ENCODE measurements at regions not wholly inside any gene's neighbourhood (a gene's known extent, or its start where the extent isn't known, plus 50 kb on each side); places are given as distances from the start of the nearest gene placed in this dataset.

GRCh38 chr3:83670416-83670815 is 1288.4 kb upstream of the CADM2 start:
- no peaks in the 10 kb centered on the region for H3K79me2 ChIP-seq (ENCODE audit: low read length)

DNA sequence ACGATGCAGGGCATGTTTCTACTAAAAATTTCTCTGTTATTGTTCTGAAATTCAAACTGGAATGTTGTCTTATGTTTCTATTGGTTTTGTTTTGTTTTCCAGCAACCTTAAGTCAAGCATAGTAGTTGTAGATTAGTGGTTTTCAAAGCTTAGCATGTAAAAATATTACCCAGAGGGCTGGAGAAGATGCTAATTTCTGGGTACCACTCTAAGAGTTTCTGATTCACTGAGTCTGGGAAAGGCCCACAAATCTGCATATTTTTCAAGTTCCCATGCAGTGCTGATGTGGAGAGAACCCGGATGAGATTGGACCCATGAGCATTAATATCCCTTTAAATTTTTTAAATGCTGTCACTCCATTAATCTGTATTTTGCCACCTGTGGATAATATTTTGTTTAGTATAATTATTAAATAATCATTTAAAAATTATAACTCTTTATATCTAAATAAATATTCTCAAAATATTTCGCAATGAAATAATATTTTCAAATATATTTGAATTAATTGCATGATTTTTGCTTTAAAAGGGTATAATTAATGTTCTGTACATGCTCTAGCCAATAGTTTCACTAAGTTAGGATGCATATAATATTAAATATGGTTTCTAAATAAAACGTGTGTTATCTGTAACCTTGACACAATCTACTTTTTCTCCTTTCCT is 1274.7 kb upstream of the CADM2 start:
- Histone ChIP-seq H3K79me2 (ENCODE audit: low read length) (no peaks in the 10 kb centered on the region), H3K9ac (ENCODE audit: low read length) (no peak overlapping the region), H4K20me1 (ENCODE audit: insufficient read depth, low read length) (no peaks in the 10 kb centered on the region), H3K4me1 (ENCODE audit: low read length) (no peaks in the 10 kb centered on the region), H3K36me3 (replicated peaks; ENCODE audit: insufficient read depth, low read length) (no peaks in the 10 kb centered on the region), H3K4me2 (ENCODE audit: low read depth, low read length) (no peak overlapping the region), H3K27ac (ENCODE audit: low read length) (no peak overlapping the region), H2AFZ (ENCODE audit: low read length) (no peak overlapping the region), H3F3A (ENCODE audit: insufficient read depth, low read length) (no peaks in the 10 kb centered on the region), H3K9me3 (replicated peaks; ENCODE audit: insufficient read depth, low read length) (no peaks in the 10 kb centered on the region), H3K9me2 (replicated peaks; ENCODE audit: insufficient read depth, low read length) (no peaks in the 10 kb centered on the region), H3K27me3 (replicated peaks; ENCODE audit: insufficient read depth, low read length) (no peaks in the 10 kb centered on the region), H3K4me3 (ENCODE audit: low read length) (no peak overlapping the region)
- TF ChIP-seq EZH2phosphoT487 (IDR thresholded peaks at IDR 0.05; ENCODE audit: low read length): no peak
- DNase-seq: no peak

More at GRCh38 chr3:83670416-83670815, 1288.4 kb upstream of the CADM2 start:
- no peaks in the 10 kb centered on the region; the same call in 1 of the 2 replicates for H3K9me2 ChIP-seq (replicated peaks; ENCODE audit: insufficient read depth, low read length)
- H3K4me1 ChIP-seq (ENCODE audit: low read length): no peaks in the 10 kb centered on the region
- H3K27ac ChIP-seq (ENCODE audit: low read length): no peak overlapping the region
- DNase-seq: no peak
- H3K36me3 ChIP-seq (replicated peaks; ENCODE audit: insufficient read depth, low read length): no peaks in the 10 kb centered on the region
- H3K9me3 ChIP-seq (replicated peaks; ENCODE audit: insufficient read depth, low read length): no peaks in the 10 kb centered on the region
- H3K27me3 ChIP-seq (replicated peaks; ENCODE audit: insufficient read depth, low read length): no peaks in the 10 kb centered on the region
- H3K4me2 ChIP-seq (ENCODE audit: low read depth, low read length): no peak overlapping the region
- no peak overlapping the region for H3K9ac ChIP-seq (ENCODE audit: low read length)
- no peak overlapping the region for H3K4me3 ChIP-seq (ENCODE audit: low read length)
- no peaks in the 10 kb centered on the region for H4K20me1 ChIP-seq (ENCODE audit: insufficient read depth, low read length)
- H3F3A ChIP-seq (ENCODE audit: insufficient read depth, low read length): no peaks in the 10 kb centered on the region
- TF ChIP-seq EZH2phosphoT487 (IDR thresholded peaks at IDR 0.05; ENCODE audit: low read length): no peak
- no peak for TF ChIP-seq EZH2 (optimal IDR thresholded peaks at IDR 0.05; ENCODE audit: low read depth, low read length)
- TF ChIP-seq, protein P1, sequence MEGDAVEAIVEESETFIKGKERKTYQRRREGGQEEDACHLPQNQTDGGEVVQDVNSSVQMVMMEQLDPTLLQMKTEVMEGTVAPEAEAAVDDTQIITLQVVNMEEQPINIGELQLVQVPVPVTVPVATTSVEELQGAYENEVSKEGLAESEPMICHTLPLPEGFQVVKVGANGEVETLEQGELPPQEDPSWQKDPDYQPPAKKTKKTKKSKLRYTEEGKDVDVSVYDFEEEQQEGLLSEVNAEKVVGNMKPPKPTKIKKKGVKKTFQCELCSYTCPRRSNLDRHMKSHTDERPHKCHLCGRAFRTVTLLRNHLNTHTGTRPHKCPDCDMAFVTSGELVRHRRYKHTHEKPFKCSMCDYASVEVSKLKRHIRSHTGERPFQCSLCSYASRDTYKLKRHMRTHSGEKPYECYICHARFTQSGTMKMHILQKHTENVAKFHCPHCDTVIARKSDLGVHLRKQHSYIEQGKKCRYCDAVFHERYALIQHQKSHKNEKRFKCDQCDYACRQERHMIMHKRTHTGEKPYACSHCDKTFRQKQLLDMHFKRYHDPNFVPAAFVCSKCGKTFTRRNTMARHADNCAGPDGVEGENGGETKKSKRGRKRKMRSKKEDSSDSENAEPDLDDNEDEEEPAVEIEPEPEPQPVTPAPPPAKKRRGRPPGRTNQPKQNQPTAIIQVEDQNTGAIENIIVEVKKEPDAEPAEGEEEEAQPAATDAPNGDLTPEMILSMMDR (IDR thresholded peaks at IDR 0.05; ENCODE audit: low read length): no peak
- H2AFZ ChIP-seq (ENCODE audit: low read length): no peak overlapping the region

- no peaks in the 10 kb centered on the region for H3K9me3 ChIP-seq (replicated peaks; ENCODE audit: insufficient read depth, low read length)
- no peaks in the 10 kb centered on the region for H3K4me1 ChIP-seq (ENCODE audit: low read length)
- no peaks in the 10 kb centered on the region for H3K9me2 ChIP-seq (replicated peaks; ENCODE audit: insufficient read depth, low read length)
- DNase-seq: no peak
- no peaks in the 10 kb centered on the region for H3F3A ChIP-seq (ENCODE audit: insufficient read depth, low read length)
- H3K79me2 ChIP-seq (ENCODE audit: low read length): no peaks in the 10 kb centered on the region
- H3K4me3 ChIP-seq (ENCODE audit: low read length): no peak overlapping the region
- no peak overlapping the region for H3K9ac ChIP-seq (ENCODE audit: low read length)
- H3K27ac ChIP-seq (ENCODE audit: low read length): no peak overlapping the region
- no peaks in the 10 kb centered on the region for H3K27me3 ChIP-seq (replicated peaks; ENCODE audit: insufficient read depth, low read length)
- no peak overlapping the region for H3K4me2 ChIP-seq (ENCODE audit: low read depth, low read length)
- no peaks in the 10 kb centered on the region for H4K20me1 ChIP-seq (ENCODE audit: insufficient read depth, low read length)
- TF ChIP-seq EZH2 (optimal IDR thresholded peaks at IDR 0.05; ENCODE audit: low read depth, low read length): no peak
- TF ChIP-seq EZH2phosphoT487 (IDR thresholded peaks at IDR 0.05; ENCODE audit: low read length): no peak
- TF ChIP-seq, protein P1 (IDR thresholded peaks at IDR 0.05; ENCODE audit: low read length): no peak
- H2AFZ ChIP-seq (ENCODE audit: low read length): no peak overlapping the region
- no peaks in the 10 kb centered on the region for H3K36me3 ChIP-seq (replicated peaks; ENCODE audit: insufficient read depth, low read length)
Observed at GRCh38 chr3:83706669-83707068, 1252.1 kb upstream of the CADM2 start.

DNA sequence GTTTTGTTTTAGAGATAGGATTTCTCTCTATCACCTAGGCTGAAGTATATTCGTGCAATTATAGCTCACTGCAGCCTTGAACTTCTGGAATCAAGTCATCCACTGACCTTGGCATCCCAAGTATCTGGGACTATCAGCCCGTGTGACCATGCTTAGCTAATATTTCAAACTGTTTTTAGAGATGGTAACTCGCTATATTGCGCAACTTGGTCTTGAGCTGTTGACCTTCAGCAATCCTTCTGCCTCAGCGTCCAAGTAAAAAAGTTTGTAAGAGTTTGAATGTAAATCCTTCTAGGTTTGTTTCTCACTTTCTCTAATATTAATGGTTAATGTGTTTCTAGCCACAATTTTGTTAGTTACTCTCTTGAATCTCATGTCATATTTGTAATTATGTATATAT is 1243.5 kb upstream of the CADM2 start:
- H3F3A ChIP-seq (ENCODE audit: insufficient read depth, low read length): no peaks in the 10 kb centered on the region
- H3K9me2 ChIP-seq (replicated peaks; ENCODE audit: insufficient read depth, low read length): no peaks in the 10 kb centered on the region
- H3K79me2 ChIP-seq (ENCODE audit: low read length): no peaks in the 10 kb centered on the region
- TF ChIP-seq, protein P1 (IDR thresholded peaks at IDR 0.05; ENCODE audit: low read length): no peak
- no peak for TF ChIP-seq EZH2 (optimal IDR thresholded peaks at IDR 0.05; ENCODE audit: low read depth, low read length)
- TF ChIP-seq EZH2phosphoT487 (IDR thresholded peaks at IDR 0.05; ENCODE audit: low read length): no peak
- DNase-seq: no peak
- H3K27ac ChIP-seq (ENCODE audit: low read length): no peak overlapping the region
- no peak overlapping the region for H3K4me3 ChIP-seq (ENCODE audit: low read length)
- H3K27me3 ChIP-seq (replicated peaks; ENCODE audit: insufficient read depth, low read length): no peaks in the 10 kb centered on the region
- no peaks in the 10 kb centered on the region for H3K36me3 ChIP-seq (replicated peaks; ENCODE audit: insufficient read depth, low read length)
- H3K4me2 ChIP-seq (ENCODE audit: low read depth, low read length): no peak overlapping the region
- no peak overlapping the region for H3K9ac ChIP-seq (ENCODE audit: low read length)
- no peak overlapping the region for H2AFZ ChIP-seq (ENCODE audit: low read length)
- no peaks in the 10 kb centered on the region for H4K20me1 ChIP-seq (ENCODE audit: insufficient read depth, low read length)
- no peaks in the 10 kb centered on the region for H3K4me1 ChIP-seq (ENCODE audit: low read length)
- H3K9me3 ChIP-seq (replicated peaks; ENCODE audit: insufficient read depth, low read length): no peaks in the 10 kb centered on the region
